CD4-positive, alpha-beta T cell (primary cell): ENCODE measurements at regions not wholly inside any gene's neighbourhood (a gene's known extent, or its start where the extent isn't known, plus 50 kb on each side); places are given as distances from the start of the nearest gene placed in this dataset.

Experiments
- ATAC-seq: fragments of 200-7000 bp; cut with Tn5 transposase; one replicate; pipeline ENCODE4 v1.10.0; 2022; ENCODE audit warnings: mild to moderate bottlenecking; ENCODE audit not compliant: poor library complexity
- CTCF ChIA-PET: fragments of 350-600 bp; sonication (Branson Sonifier 250); formaldehyde crosslinking; loops from one replicate; lab custom pipeline; 2021; ENCODE audit warnings: antibody characterized with exemption, inconsistent platforms; lab: Charles Lee
- POLR2A ChIA-PET: fragments of 350-600 bp; sonication (Branson Sonifier 250); formaldehyde crosslinking; loops from one replicate; lab custom pipeline; 2021; ENCODE audit warnings: antibody characterized with exemption, inconsistent platforms; lab: Charles Lee
- DNase-seq, 14 experiments: peaks; one replicate each; pipeline ENCODE4 v3.0.0-alpha.2; 2013 to 2020; ENCODE audit warnings: mixed read lengths in 2 of 14
- H3K27ac ChIP-seq, 2 donors: one replicate each; pipeline versions ENCODE4 v1.5.1 to v1.7.0; 2013; ENCODE audit warnings: low read length in 2 of 2, low read depth in 1 of 2, mild to moderate bottlenecking in 1 of 2
- H3K27me3 ChIP-seq, 2 experiments: 1 replicate in 1 of 2; 2 replicates in 1 of 2; pipeline versions ENCODE4 v1.6.1 to v1.7.0; 2013; ENCODE audit warnings: low read length in 2 of 2, control low read depth in 1 of 2, mild to moderate bottlenecking in 1 of 2, moderate library complexity in 1 of 2; ENCODE audit not compliant: insufficient read depth in 2 of 2, control insufficient read depth in 1 of 2
- H3K36me3 ChIP-seq: one replicate; pipeline ENCODE4 v1.6.1; 2013; ENCODE audit warnings: low read length, control low read depth; ENCODE audit not compliant: insufficient read depth
- H3K4me1 ChIP-seq: one replicate; pipeline ENCODE4 v1.6.1; 2013; ENCODE audit warnings: low read length, control low read depth; ENCODE audit not compliant: insufficient read depth
- H3K4me3 ChIP-seq: one replicate; pipeline ENCODE4 v1.5.1; 2013; ENCODE audit warnings: mild to moderate bottlenecking, low read length, moderate library complexity
- H3K9me3 ChIP-seq, 2 experiments: 1 replicate in 1 of 2; 2 replicates in 1 of 2; pipeline versions ENCODE4 v1.6.1 to v1.7.0; 2013; ENCODE audit warnings: low read length in 2 of 2, mild to moderate bottlenecking in 2 of 2, control low read depth in 1 of 2, moderate library complexity in 1 of 2; ENCODE audit not compliant: control insufficient read depth in 1 of 2, insufficient read depth in 1 of 2
- H3K27ac Mint-ChIP-seq: one replicate; pipeline ENCODE4 v1.8.0; 2020; ENCODE audit warnings: mixed read lengths
- H3K27me3 Mint-ChIP-seq: one replicate; pipeline ENCODE4 v1.8.0; 2021; ENCODE audit warnings: mixed read lengths
- H3K36me3 Mint-ChIP-seq: one replicate; pipeline ENCODE4 v1.8.0; 2021; ENCODE audit warnings: low read depth, mixed read lengths
- H3K4me1 Mint-ChIP-seq: one replicate; pipeline ENCODE4 v1.8.0; 2021; ENCODE audit warnings: low read depth, mixed read lengths
- H3K4me3 Mint-ChIP-seq: one replicate; pipeline ENCODE4 v1.8.0; 2020; ENCODE audit warnings: mild to moderate bottlenecking, mixed read lengths
- H3K9me3 Mint-ChIP-seq: one replicate; pipeline ENCODE4 v1.8.0; 2020; ENCODE audit warnings: mixed read lengths
- CTCF ChIP-seq: fragments of 200-600 bp; IDR thresholded peaks from one replicate; pipeline ENCODE4 v1.8.0; 2022; ENCODE audit warnings: antibody characterized with exemption, mild to moderate bottlenecking
- intact Hi-C, 2 experiments: fragments of 100-400 bp; cut with DNase I in 1 of 2; cut with micrococcal nuclease in 1 of 2; formaldehyde crosslinking; loops; one replicate each; pipeline versions ENCODE4 v1.15.1 to v1.9.0; 2023 to 2025; cut with DNase I, micrococcal nuclease

DNA sequence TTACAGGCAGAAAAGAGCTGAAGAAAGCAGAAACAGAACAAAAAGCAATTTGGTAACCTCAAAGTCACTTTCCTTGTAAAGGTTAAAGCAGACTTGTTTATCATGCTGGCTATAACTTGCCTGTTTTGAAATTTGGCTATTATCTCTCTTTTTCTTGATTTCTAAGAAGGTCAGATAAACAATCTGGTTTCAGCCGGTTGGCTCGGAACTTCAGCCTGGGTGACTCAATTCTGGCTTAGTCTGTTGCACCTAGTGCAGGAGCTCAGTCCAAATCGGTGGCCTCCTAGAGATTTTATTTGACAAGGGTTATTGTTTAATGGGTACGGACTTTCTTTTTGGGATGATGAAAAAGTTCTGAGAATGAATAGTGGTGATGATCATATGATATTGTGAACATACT lies 367.1 kb upstream of the B3GAT1 start:
- Mint-ChIP-seq H3K4me1 (no peaks in the 10 kb centered on the region), H3K36me3 (no peaks in the 10 kb centered on the region), H3K27ac (no peak overlapping the region), H3K27me3 (peaks cover 26% of the 10 kb centered on the region), H3K9me3 (no peaks in the 10 kb centered on the region), H3K4me3 (no peak overlapping the region)
- intact Hi-C loops = no loop called here
- H3K9me3 ChIP-seq = no peaks in the 10 kb centered on the region
- H3K36me3 ChIP-seq = no peaks in the 10 kb centered on the region
- ATAC-seq (no peak), DNase-seq (no peak)
- CTCF ChIA-PET = no interaction called here
- peaks cover 0 to 18% of the 10 kb centered on the region in 2 experiments for H3K27me3 ChIP-seq
- no peak for TF ChIP-seq CTCF
- POLR2A ChIA-PET = no interaction called here
- no peak overlapping the region for H3K27ac ChIP-seq
- no peaks in the 10 kb centered on the region for H3K4me1 ChIP-seq
- H3K4me3 ChIP-seq = no peak overlapping the region

DNA sequence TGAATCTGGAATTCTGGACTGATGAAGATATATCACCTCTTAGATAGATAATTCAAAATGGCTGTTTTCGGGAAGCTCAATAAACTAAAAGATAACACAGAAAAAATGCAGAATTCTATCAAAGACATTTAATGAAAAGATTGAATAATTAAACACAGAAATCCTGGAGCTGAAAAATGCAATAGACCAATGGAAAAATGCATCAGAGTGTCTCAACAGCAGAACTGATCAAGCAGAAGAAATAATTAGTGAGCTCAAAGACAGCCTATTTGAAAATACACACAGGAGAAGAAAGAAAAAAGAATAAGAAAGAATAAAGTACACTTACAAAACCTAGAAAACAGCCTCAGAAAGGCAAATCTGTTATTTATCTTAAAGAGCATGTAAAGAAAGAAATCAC lies 356.4 kb upstream of the B3GAT1 start:
- H3K27me3 ChIP-seq = peaks cover 0 to 4% of the 10 kb centered on the region in 2 experiments
- no peaks in the 10 kb centered on the region for H3K4me1 Mint-ChIP-seq
- ChIA-PET CTCF (no interaction called here), POLR2A (no interaction called here)
- H3K9me3 Mint-ChIP-seq = peaks cover 16% of the 10 kb centered on the region
- no peak overlapping the region for H3K4me3 Mint-ChIP-seq
- intact Hi-C loops = no loop called here
- H3K4me3 ChIP-seq = no peak overlapping the region
- no peak for ATAC-seq
- no peak overlapping the region for H3K27ac Mint-ChIP-seq
- peaks cover 5% of the 10 kb centered on the region for H3K36me3 Mint-ChIP-seq
- no peaks in the 10 kb centered on the region for H3K4me1 ChIP-seq
- peaks cover 10 to 11% of the 10 kb centered on the region in 2 experiments for H3K9me3 ChIP-seq
- TF ChIP-seq CTCF = no peak
- no peaks in the 10 kb centered on the region for H3K36me3 ChIP-seq
- no peak overlapping the region for H3K27ac ChIP-seq
- peaks cover 26% of the 10 kb centered on the region for H3K27me3 Mint-ChIP-seq
- DNase-seq = no peak

GRCh38 chr11:134765565-134765964 lies 353.5 kb upstream of the B3GAT1 start:
- Histone ChIP-seq H3K27me3 (peaks cover 0 to 4% of the 10 kb centered on the region in 2 experiments), H3K27ac (no peak overlapping the region), H3K36me3 (no peaks in the 10 kb centered on the region), H3K9me3 (peaks cover 11 to 17% of the 10 kb centered on the region in 2 experiments), H3K4me3 (no peak overlapping the region), H3K4me1 (no peaks in the 10 kb centered on the region)
- no peak overlapping the region for H3K27ac Mint-ChIP-seq
- H3K36me3 Mint-ChIP-seq = peaks cover 5% of the 10 kb centered on the region
- no peak for DNase-seq
- ATAC-seq = no peak
- intact Hi-C loops = no loop called here
- ChIA-PET POLR2A (no interaction called here), CTCF (no interaction called here)
- no peak overlapping the region for H3K4me3 Mint-ChIP-seq
- no peaks in the 10 kb centered on the region for H3K4me1 Mint-ChIP-seq
- peaks cover 6% of the 10 kb centered on the region for H3K9me3 Mint-ChIP-seq
- no peak for TF ChIP-seq CTCF
- H3K27me3 Mint-ChIP-seq = peaks cover 26% of the 10 kb centered on the region
